K562 (cell line): ENCODE measurements at regions not wholly inside any gene's neighbourhood (a gene's known extent, or its start where the extent isn't known, plus 50 kb on each side); places are given as distances from the start of the nearest gene placed in this dataset.
"Not testable (repeated sequence)": the region's sequence is repeated elsewhere in the genome, so short reads cannot be mapped to it uniquely, and the experiment has no call there.

Experiments used
- ATAC-seq: fragments of 200-7000 bp; cut with Tn5 transposase; 3 replicates; pipeline ENCODE4 v1.9.1; 2020; ENCODE audit warnings: moderate library complexity
- BruUV-seq: library from RNA; stranded (reverse); fragments of 400-500 nt; replicated peaks from 2 replicates; lab custom pipeline; 2021; lab: Mats Ljungman, UMichigan
- CTCF ChIA-PET: fragments of 300-600 bp; formaldehyde crosslinking; extraction: SDS; loops from one replicate; lab custom pipeline; 2021; ENCODE audit warnings: low intra/inter-chr PET ratio; lab: Yijun Ruan, JAX
- POLR2A ChIA-PET: fragments of 300-600, 350-650 bp; sonication (Branson Sonifier 250); formaldehyde crosslinking; extraction: SDS; loops from one replicate; lab custom pipeline; 2021; ENCODE audit warnings: antibody characterized with exemption, inconsistent platforms; lab: Yijun Ruan, JAX
- DNase-seq, 4 experiments: peaks; one replicate each; pipeline versions ENCODE4 v3.0.0 to v3.0.0-alpha.2; 2011 to 2018; ENCODE audit warnings: low spot score in 3 of 4, mixed read lengths in 3 of 4; ENCODE audit errors: extremely low read depth in 1 of 4
- FAIRE-seq: peaks from 2 replicates; lab custom pipeline; 2011; peaks lifted over from hg19 to GRCh38; lab: Jason Lieb, UNC
- H2AFZ ChIP-seq: 2 replicates; pipeline ENCODE4 v1.6.0; 2011; ENCODE audit warnings: low read depth, low read length, control low read depth, inconsistent platforms
- H3K27ac ChIP-seq: fragments of 200-600 bp; 3 replicates; pipeline ENCODE4 v1.8.0; 2011; ENCODE audit warnings: low read depth, mild to moderate bottlenecking, control low read depth, inconsistent platforms, low read length, moderate library complexity, mixed read lengths; ENCODE audit errors: extremely low read depth
- H3K27me3 ChIP-seq, 2 experiments: fragments of 300-600 bp in 1 of 2; 2 replicates in 1 of 2; 3 replicates in 1 of 2; pipeline versions ENCODE4 v1.6.0 to v1.8.0; 2011; ENCODE audit warnings: inconsistent platforms in 2 of 2, low read length in 2 of 2, mild to moderate bottlenecking in 1 of 2, mixed read lengths in 1 of 2, moderate library complexity in 1 of 2; ENCODE audit not compliant: control insufficient read depth in 2 of 2, insufficient read depth in 2 of 2
- H3K36me3 ChIP-seq: fragments of 300-600 bp; 3 replicates; pipeline ENCODE4 v1.8.0; 2011; ENCODE audit warnings: mild to moderate bottlenecking, low read length, inconsistent platforms; ENCODE audit not compliant: control insufficient read depth, insufficient read depth
- H3K4me1 ChIP-seq, 2 experiments: fragments of 200-600 bp in 1 of 2; replicated peaks in 1 of 2; 2 replicates in 1 of 2; 3 replicates in 1 of 2; pipeline versions ENCODE4 v1.5.1 to v1.8.0; 2011; ENCODE audit warnings: inconsistent platforms in 2 of 2, low read length in 2 of 2, mild to moderate bottlenecking in 1 of 2, mixed read lengths in 1 of 2, moderate library complexity in 1 of 2; ENCODE audit not compliant: control insufficient read depth in 2 of 2, insufficient read depth in 2 of 2
- H3K4me2 ChIP-seq: 2 replicates; pipeline ENCODE4 v1.6.1; 2011; ENCODE audit warnings: low read length, control low read depth, inconsistent platforms, mixed read lengths; ENCODE audit not compliant: insufficient read depth
- H3K4me3 ChIP-seq: fragments of 200-600 bp; sonication (generic), shearing (Covaris generic); 2 replicates; pipeline ENCODE4 v1.5.1; 2016; ENCODE audit warnings: control low read depth, inconsistent platforms
- H3K79me2 ChIP-seq: fragments of 200-600 bp; 3 replicates; pipeline ENCODE4 v1.8.0; 2011; ENCODE audit warnings: low read length, inconsistent platforms; ENCODE audit not compliant: control insufficient read depth, insufficient read depth
- H3K9ac ChIP-seq, 2 experiments: 2 replicates each; pipeline versions ENCODE4 v1.6.0 to v1.6.1; 2011; ENCODE audit warnings: low read depth in 2 of 2, low read length in 2 of 2, control low read depth in 1 of 2, inconsistent platforms in 1 of 2, mild to moderate bottlenecking in 1 of 2, mixed read lengths in 1 of 2; ENCODE audit not compliant: insufficient read depth in 1 of 2
- H3K9me1 ChIP-seq: one replicate; pipeline ENCODE4 v1.6.0; 2011; ENCODE audit warnings: inconsistent platforms, mild to moderate bottlenecking, low read length, moderate library complexity; ENCODE audit not compliant: control insufficient read depth, insufficient read depth
- H3K9me3 ChIP-seq: replicated peaks from 2 replicates; pipeline ENCODE4 v1.5.1; 2011; ENCODE audit warnings: low read depth, low read length, inconsistent platforms; ENCODE audit not compliant: control insufficient read depth, insufficient read depth
- H4K20me1 ChIP-seq: replicated peaks from 2 replicates; pipeline ENCODE4 v1.6.1; 2011; ENCODE audit warnings: low read length, inconsistent platforms, mixed read lengths; ENCODE audit not compliant: control insufficient read depth, insufficient read depth
- ARID3B ChIP-seq: fragments of 250-450 bp; sonication (Bioruptor Pico); IDR thresholded peaks from 2 replicates; pipeline ENCODE4 v1.4.0; 2020; ENCODE audit warnings: borderline replicate concordance
- BMI1 ChIP-seq: fragments of 150-350 bp; IDR thresholded peaks from 2 replicates; pipeline ENCODE4 v1.6.1; 2014; ENCODE audit warnings: low read length
- PREB ChIP-seq: sonication (generic); formaldehyde crosslinking; IDR thresholded peaks from 2 replicates; pipeline ENCODE4 v1.8.1; 2023; ENCODE audit warnings: mild to moderate bottlenecking, missing genetic modification reagents
- SRSF7 ChIP-seq: fragments of 200-400 bp; formaldehyde crosslinking; optimal IDR thresholded peaks from 2 replicates; pipeline ENCODE3; 2017; ENCODE audit warnings: mild to moderate bottlenecking, low read depth, low read length
- ZNF280B ChIP-seq: fragments of 250-450 bp; sonication (Bioruptor Pico); IDR thresholded peaks from 2 replicates; pipeline ENCODE4 v1.5.1; 2021; ENCODE audit warnings: mild to moderate bottlenecking
- WGBS: fragments of 100-300 bp; shearing (Covaris generic); methylation state at CpG from one replicate; pipeline ENCODE4 v1.1.6; 2016; ENCODE audit warnings: low coverage, mixed read lengths; ENCODE audit not compliant: insufficient coverage; ENCODE audit errors: missing lambda C conversion rate; 5-methylcytosine and 5-hydroxymethylcytosine counted together
- in situ Hi-C: fragments of 300-500 bp; cut with MboI; formaldehyde crosslinking; loops from 4 replicates; pipeline ENCODE4 v1.15.0; 2018; ENCODE audit warnings: inconsistent platforms, mixed read lengths
- intact Hi-C: fragments of 100-400 bp; cut with micrococcal nuclease; formaldehyde crosslinking; loops from 2 replicates; pipeline ENCODE4 v1.14.2; 2022

DNA sequence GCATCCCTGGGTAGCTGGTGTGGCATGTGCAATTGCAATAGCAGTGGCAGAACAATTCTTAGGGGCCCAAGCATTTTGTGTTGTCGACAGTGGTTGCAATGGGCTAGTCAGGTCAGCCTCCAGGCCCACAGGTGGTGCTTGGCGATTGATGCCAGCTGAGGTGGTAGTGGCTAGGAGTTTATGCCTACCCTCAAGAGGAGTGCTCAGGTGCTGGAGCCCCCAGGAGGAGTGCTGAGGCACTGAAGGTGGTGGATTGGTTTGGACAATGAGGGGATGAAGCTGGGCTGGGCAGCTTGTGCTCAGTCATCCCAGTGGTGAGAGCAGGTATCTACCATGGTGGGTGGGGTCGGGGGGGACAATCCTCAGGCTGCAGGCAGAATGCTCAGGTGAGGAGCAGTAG, 877.9 kb upstream of the TMEFF2 start:
- TF ChIP-seq ARID3B (CRISPR knock-in tag) (no peak), SRSF7 (no peak), PREB (CRISPR knock-in tag) (no peak), BMI1 (no peak), ZNF280B (CRISPR knock-in tag) (no peak)
- no peak for FAIRE-seq

GRCh38 chr2:193025556-193025955, 830.8 kb upstream of the TMEFF2 start:
- in situ Hi-C loops: loop anchor here (25.0 kb wide), 1 partner anchor 838 kb away; the partner anchor contains the start of gene TMEFF2
- H3K9me1 ChIP-seq, BruUV-seq, H3K27ac ChIP-seq, H4K20me1 ChIP-seq, H3K4me2 ChIP-seq, H3K9ac ChIP-seq, POLR2A ChIA-PET, H3K4me3 ChIP-seq, DNase-seq, ATAC-seq, H3K79me2 ChIP-seq, H3K9me3 ChIP-seq, H3K4me1 ChIP-seq, H3K36me3 ChIP-seq, FAIRE-seq, H3K27me3 ChIP-seq, CTCF ChIA-PET, H2AFZ ChIP-seq, intact Hi-C loops: not testable (repeated sequence)
- 0% methylated on average over 3 of the region's 3 CpGs for WGBS

More for the DNA sequence above, 877.9 kb upstream of the TMEFF2 start:
- ChIA-PET CTCF (no interaction called here), POLR2A (interaction anchor here (0.6 kb wide), 1 partner anchor 1314 kb away, joined by 4 read pairs; no protein-coding TSS in a partner anchor)
- Histone ChIP-seq H4K20me1 (no peaks in the 10 kb centered on the region), H3K4me3 (no peak overlapping the region), H3K4me2 (no peak overlapping the region), H3K27me3 (no peaks in the 10 kb centered on the region), H3K9me1 (no peaks in the 10 kb centered on the region), H3K27ac (no peak overlapping the region), H3K4me1 (no peaks in the 10 kb centered on the region), H3K9me3 (no peaks in the 10 kb centered on the region), H3K79me2 (no peaks in the 10 kb centered on the region), H3K36me3 (no peaks in the 10 kb centered on the region), H2AFZ (no peak overlapping the region), H3K9ac (no peak overlapping the region)
- WGBS: 7% methylated on average over 2 of the region's 3 CpGs
- in situ Hi-C loops: no loop called here
- DNase-seq: no peak
- BruUV-seq: no TSS peak
- intact Hi-C loops: no loop called here
- ATAC-seq: no peak
